SK-N-MC (cell line): ENCODE measurements at regions not wholly inside any gene's neighbourhood (a gene's known extent, or its start where the extent isn't known, plus 50 kb on each side); places are given as distances from the start of the nearest gene placed in this dataset.

Experiments used
- DNase-seq: peaks from one replicate; pipeline ENCODE4 v3.0.0-alpha.2; 2011; ENCODE audit warnings: low read depth, low spot score
- H3K27ac ChIP-seq: fragments of 200-600 bp; sonication (generic); 2 replicates; pipeline ENCODE4 v1.5.1; 2016; ENCODE audit warnings: mixed run types
- H3K36me3 ChIP-seq: fragments of 200-600 bp; sonication (generic); 2 replicates; pipeline ENCODE4 v1.6.1; 2017; ENCODE audit warnings: antibody characterized with exemption, low read length, mixed read lengths; ENCODE audit not compliant: insufficient read depth
- H3K4me3 ChIP-seq: fragments of 200-600 bp; sonication (generic); 2 replicates; pipeline ENCODE4 v1.5.1; 2016
- H3K9ac ChIP-seq: fragments of 200-600 bp; sonication (generic); 2 replicates; pipeline ENCODE4 v1.8.0; 2017; ENCODE audit warnings: mixed run types, mixed read lengths; ENCODE audit not compliant: insufficient read length
- H3K9me3 ChIP-seq: fragments of 200-600 bp; sonication (generic); 2 replicates; pipeline ENCODE4 v1.6.1; 2017; ENCODE audit warnings: low read depth, mild to moderate bottlenecking, antibody characterized with exemption, low read length, moderate library complexity, mixed read lengths
- EZH2 ChIP-seq: fragments of 200-600 bp; sonication (generic); IDR thresholded peaks from one replicate; pipeline ENCODE4 v1.6.1; 2017; ENCODE audit warnings: antibody characterized with exemption
- FOXP2 ChIP-seq: optimal IDR thresholded peaks from 2 replicates; pipeline ENCODE3; 2011; ENCODE audit warnings: mild to moderate bottlenecking, moderate library complexity; ENCODE audit not compliant: insufficient read depth; ENCODE audit errors: extremely low read length, control extremely low read depth
- POLR2AphosphoS5 ChIP-seq: IDR thresholded peaks from 2 replicates; pipeline ENCODE4 v1.6.1; 2012; ENCODE audit warnings: mild to moderate bottlenecking, low read depth, low read length, borderline replicate concordance

GRCh38 chr10:24150853-24151252 lies 58.1 kb upstream of the KIAA1217 start:
- DNase-seq, result no peak
- Histone ChIP-seq H3K36me3 (no peaks in the 10 kb centered on the region), H3K9me3 (no peaks in the 10 kb centered on the region), H3K4me3 (no peak overlapping the region), H3K9ac (no peak overlapping the region), H3K27ac (no peak overlapping the region)
- TF ChIP-seq EZH2, result no peak
- no peak for TF ChIP-seq POLR2AphosphoS5
- no peak for TF ChIP-seq FOXP2

GRCh38 chr10:24152270-24152669 lies 56.7 kb upstream of the KIAA1217 start:
- TF ChIP-seq POLR2AphosphoS5, result no peak
- no peak for TF ChIP-seq FOXP2
- TF ChIP-seq EZH2, result no peak
- Histone ChIP-seq H3K9ac (no peak overlapping the region), H3K27ac (peak overlapping the region; percentile 25; the same call in 1 of the 2 replicates), H3K9me3 (no peaks in the 10 kb centered on the region), H3K4me3 (0 out of 2 replicates have a peak overlapping the region, but pooled peaks have one; percentile 15), H3K36me3 (no peaks in the 10 kb centered on the region)
- no peak for DNase-seq

- peak overlapping the region; percentile 25; the same call in 1 of the 2 replicates for H3K27ac ChIP-seq
Measured at GRCh38 chr10:24153031-24153430, 55.9 kb upstream of the KIAA1217 start.

GRCh38 chr10:24153537-24153936 lies 55.4 kb upstream of the KIAA1217 start:
- Histone ChIP-seq H3K36me3 (no peaks in the 10 kb centered on the region), H3K9me3 (no peaks in the 10 kb centered on the region), H3K4me3 (no peak overlapping the region), H3K9ac (no peak overlapping the region), H3K27ac (peak overlapping the region; percentile 25; the same call in 1 of the 2 replicates)
- TF ChIP-seq EZH2, result no peak
- TF ChIP-seq POLR2AphosphoS5, result no peak
- TF ChIP-seq FOXP2, result no peak
- DNase-seq, result no peak

More at GRCh38 chr10:24153031-24153430, 55.9 kb upstream of the KIAA1217 start:
- Histone ChIP-seq H3K9me3 (no peaks in the 10 kb centered on the region), H3K36me3 (no peaks in the 10 kb centered on the region), H3K4me3 (no peak overlapping the region), H3K9ac (no peak overlapping the region)
- TF ChIP-seq POLR2AphosphoS5 (no peak), FOXP2 (no peak), EZH2 (no peak)
- no peak for DNase-seq

- Histone ChIP-seq H3K9me3 (no peaks in the 10 kb centered on the region), H3K9ac (no peak overlapping the region), H3K27ac (no peak overlapping the region), H3K36me3 (no peaks in the 10 kb centered on the region), H3K4me3 (no peak overlapping the region)
- no peak for DNase-seq
- TF ChIP-seq POLR2AphosphoS5 (no peak), EZH2 (no peak), FOXP2 (no peak)
Measured at GRCh38 chr10:24156686-24157085, 52.3 kb upstream of the KIAA1217 start.

- Histone ChIP-seq H3K9ac (no peak overlapping the region), H3K36me3 (no peaks in the 10 kb centered on the region), H3K4me3 (no peak overlapping the region), H3K9me3 (no peaks in the 10 kb centered on the region), H3K27ac (no peak overlapping the region)
- DNase-seq, result no peak
- no peak for TF ChIP-seq FOXP2
- TF ChIP-seq EZH2, result no peak
- TF ChIP-seq POLR2AphosphoS5, result no peak
Measured at GRCh38 chr10:24157567-24157966, 51.4 kb upstream of the KIAA1217 start.
